ENCODE measurements at regions not wholly inside any gene's neighbourhood (a gene's known extent, or its start where the extent isn't known, plus 50 kb on each side); places are given as distances from the start of the nearest gene placed in this dataset.

DNA sequence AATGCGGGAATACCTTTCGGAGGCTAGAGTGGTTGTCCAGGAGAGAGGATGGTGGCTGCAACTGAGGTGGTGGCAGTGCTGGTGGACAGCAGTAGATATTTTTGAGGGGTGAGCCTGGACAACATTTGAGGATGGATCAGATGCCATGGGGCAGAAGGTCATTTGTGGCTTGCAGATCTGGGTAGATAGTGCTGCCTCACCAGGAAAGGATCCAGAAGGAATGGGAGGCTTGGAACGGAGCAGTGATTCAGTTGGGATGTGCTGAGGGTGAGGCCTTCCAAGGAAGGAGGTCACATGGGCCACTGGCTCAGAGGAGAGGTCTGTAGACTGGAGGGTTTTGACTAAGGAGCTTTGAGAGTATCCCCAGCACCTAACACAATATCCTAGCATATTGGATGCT is 110.8 kb upstream of the KAZN start:
- no peak overlapping the region for H3K4me3 ChIP-seq (ENCODE audit: low read depth, low read length)
- TF ChIP-seq, protein P1, sequence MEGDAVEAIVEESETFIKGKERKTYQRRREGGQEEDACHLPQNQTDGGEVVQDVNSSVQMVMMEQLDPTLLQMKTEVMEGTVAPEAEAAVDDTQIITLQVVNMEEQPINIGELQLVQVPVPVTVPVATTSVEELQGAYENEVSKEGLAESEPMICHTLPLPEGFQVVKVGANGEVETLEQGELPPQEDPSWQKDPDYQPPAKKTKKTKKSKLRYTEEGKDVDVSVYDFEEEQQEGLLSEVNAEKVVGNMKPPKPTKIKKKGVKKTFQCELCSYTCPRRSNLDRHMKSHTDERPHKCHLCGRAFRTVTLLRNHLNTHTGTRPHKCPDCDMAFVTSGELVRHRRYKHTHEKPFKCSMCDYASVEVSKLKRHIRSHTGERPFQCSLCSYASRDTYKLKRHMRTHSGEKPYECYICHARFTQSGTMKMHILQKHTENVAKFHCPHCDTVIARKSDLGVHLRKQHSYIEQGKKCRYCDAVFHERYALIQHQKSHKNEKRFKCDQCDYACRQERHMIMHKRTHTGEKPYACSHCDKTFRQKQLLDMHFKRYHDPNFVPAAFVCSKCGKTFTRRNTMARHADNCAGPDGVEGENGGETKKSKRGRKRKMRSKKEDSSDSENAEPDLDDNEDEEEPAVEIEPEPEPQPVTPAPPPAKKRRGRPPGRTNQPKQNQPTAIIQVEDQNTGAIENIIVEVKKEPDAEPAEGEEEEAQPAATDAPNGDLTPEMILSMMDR (IDR thresholded peaks at IDR 0.05; ENCODE audit: low read depth, low read length): no peak

DNA sequence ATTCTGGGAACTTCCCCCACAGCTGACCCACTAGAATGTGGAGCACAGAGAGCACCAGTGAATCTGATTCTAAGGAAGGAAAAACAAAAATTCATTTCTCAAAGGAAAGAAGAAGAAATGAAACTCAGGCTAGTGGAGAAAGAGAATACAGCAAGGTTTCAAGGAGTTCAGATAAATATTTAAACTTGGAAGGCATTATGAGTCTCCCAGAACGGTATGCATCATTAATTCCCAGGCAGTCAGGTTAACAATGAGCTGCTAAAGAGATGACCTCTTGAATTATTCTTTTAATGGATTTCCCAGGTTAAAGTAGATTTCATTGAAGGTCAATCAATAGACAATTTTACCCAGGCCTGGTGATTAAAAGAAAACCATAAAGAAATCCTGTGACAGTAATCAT is 103.6 kb upstream of the KAZN start:
- TF ChIP-seq, protein P1 (IDR thresholded peaks at IDR 0.05; ENCODE audit: low read depth, low read length): no peak
- no peak overlapping the region for H3K4me3 ChIP-seq (ENCODE audit: low read depth, low read length)

DNA sequence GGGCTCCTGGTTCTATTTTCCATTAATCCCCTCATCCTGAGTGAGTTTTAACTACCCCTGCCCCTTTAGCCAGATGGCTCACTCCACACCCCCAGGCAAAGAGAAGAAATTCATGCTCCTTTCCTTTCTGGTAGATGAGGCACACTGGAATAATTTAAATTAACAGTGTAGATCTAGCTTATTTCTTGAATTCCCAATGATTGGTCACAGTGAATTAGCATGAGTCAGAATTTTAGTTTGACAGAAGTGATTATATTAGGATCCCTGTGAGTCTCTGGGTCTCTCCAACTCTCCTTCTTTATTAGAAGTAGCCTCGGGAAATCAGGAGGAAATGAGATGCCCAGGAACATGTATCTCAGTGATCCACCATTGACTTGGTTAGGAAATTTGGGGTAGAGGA is 103.1 kb upstream of the KAZN start:
- TF ChIP-seq, protein P1 (IDR thresholded peaks at IDR 0.05; ENCODE audit: low read depth, low read length): no peak
- no peak overlapping the region for H3K4me3 ChIP-seq (ENCODE audit: low read depth, low read length)

DNA sequence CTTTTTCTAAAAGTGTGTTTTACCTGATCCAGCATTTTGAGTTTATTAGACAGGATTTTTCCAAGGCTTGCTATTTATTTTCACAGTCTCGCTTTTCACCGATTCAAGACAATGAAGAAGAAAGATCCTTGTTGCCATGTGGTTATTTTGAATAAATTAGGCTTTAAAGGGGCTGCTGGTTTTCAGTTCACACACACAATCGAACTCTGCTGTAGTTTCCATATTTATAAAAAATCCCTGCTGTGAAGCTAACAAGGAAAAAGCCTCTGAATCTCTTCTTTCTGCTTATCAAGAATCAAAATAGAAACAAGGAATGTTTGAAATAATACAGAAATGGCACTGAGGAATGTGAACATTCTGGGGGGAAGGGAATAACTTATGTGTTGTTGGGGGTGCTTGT is 102.5 kb upstream of the KAZN start:
- no peak overlapping the region for H3K4me3 ChIP-seq (ENCODE audit: low read depth, low read length)
- TF ChIP-seq, protein P1 (IDR thresholded peaks at IDR 0.05; ENCODE audit: low read depth, low read length): no peak

DNA sequence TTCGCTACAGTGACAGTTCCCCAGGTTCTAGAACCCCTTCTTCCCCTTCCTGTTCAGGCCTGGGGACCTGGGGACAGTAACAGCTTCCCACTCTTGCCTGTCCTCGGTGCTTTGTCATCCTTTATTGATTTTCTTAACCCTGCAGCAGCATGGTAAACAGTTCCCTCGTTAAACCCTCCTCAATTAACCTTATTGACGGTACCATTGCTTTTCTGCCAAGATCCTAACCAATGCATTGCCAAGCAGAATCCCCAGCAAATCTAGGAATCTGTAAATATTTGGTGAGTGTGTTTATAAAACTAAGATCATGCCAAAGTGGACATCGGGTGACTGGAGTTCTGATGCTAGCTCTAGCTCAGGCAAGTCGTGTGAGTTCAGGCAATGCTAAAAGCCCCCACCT is 99.6 kb upstream of the KAZN start:
- TF ChIP-seq, protein P1 (IDR thresholded peaks at IDR 0.05; ENCODE audit: low read depth, low read length): no peak

DNA sequence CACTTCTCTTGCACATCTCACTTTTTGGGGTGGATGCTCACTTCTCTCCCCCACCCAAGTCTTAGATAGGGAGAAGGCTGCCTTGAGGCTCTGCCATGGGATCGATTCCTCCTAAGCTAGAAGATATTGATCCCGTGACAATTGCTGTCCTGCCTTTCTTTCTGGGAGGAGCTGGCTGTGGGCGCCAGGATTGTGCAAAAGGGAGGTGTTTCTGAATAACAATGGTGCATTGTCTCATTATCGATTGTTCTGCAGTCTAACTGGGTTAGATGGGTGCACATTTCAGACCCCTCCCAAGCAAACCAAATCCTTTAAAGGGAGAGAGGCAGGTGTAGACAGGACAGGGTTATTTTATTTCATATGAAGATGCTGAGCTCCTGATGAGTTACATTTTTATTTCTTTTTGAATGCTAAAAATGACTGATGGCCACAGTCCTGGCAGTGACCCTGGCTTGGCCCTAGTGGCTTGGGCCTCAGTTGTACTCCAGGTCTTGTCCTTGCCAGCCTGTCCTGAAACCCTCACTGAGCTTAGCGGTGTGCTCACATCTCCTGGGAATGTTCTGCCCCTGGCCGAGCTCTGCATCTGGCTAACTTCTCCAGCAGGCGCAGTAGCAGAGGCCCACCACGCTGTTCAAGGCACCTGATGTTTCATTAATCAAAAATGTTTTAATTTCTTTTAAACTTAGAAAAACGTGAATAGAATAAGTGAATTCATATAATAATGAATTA is 99.0 kb upstream of the KAZN start:
- no peak overlapping the region for H3K4me3 ChIP-seq (ENCODE audit: low read depth, low read length)
- TF ChIP-seq, protein P1 (IDR thresholded peaks at IDR 0.05; ENCODE audit: low read depth, low read length): no peak

More for the DNA sequence above, 99.6 kb upstream of the KAZN start:
- no peak overlapping the region for H3K4me3 ChIP-seq (ENCODE audit: low read depth, low read length)

DNA sequence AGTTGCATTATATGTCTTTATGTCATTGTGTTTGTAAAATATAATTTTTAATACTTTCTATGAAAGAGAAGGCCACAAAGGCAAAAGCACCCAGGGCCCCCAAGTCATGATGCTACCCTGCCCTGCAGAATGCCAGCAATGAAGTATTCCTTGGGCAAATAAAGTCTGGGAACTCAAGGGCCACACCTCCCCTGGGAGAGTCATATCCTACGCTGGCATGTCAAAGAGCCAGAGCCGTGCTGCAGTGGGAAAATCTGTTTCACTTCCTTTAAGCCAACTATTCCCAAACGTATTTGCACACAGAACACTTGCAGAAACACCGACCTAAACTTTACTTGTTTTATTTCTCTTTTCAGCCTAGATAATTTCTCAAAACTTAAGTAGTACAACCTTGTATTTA is 98.4 kb upstream of the KAZN start:
- H3K4me3 ChIP-seq (ENCODE audit: low read depth, low read length): no peak overlapping the region
- TF ChIP-seq, protein P1 (IDR thresholded peaks at IDR 0.05; ENCODE audit: low read depth, low read length): no peak
